Suppressor macrophage treated with lipopolysaccharide for 4 hours (primary cell): ENCODE measurements at regions not wholly inside any gene's neighbourhood (a gene's known extent, or its start where the extent isn't known, plus 50 kb on each side); places are given as distances from the start of the nearest gene placed in this dataset.
"Not testable (repeated sequence)": the region's sequence is repeated elsewhere in the genome, so short reads cannot be mapped to it uniquely, and the experiment has no call there.

Source experiments
- DNase-seq: peaks from one replicate; pipeline ENCODE4 v3.0.0-alpha.2; 2020

- no peak for DNase-seq
These were observed 88.2 kb downstream of the KLHL28 start for GRCh38 chr14:44873536-44873935.

DNA sequence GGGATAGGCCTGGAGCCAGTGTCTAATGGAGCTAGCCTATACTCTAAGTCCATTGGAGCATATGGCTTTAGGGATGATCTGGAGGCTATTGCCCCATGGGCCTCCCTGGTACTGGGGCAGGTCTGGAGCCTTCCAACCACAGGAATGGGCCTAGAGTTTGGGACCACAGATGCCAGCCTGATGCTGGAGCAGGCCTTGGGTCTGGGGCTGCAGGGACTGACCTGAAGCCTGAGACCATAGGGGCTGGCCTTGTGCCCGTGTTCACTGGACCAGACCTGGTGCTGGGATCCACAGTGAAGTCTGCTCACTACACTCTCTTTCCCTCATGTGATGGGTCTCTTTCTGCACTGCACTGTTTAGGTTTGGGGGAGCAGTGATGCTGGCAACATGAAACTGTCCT lies 95.0 kb downstream of the KLHL28 start:
- DNase-seq, result no peak

GRCh38 chr14:44866322-44866721 lies 95.4 kb downstream of the KLHL28 start:
- no peak for DNase-seq

DNA sequence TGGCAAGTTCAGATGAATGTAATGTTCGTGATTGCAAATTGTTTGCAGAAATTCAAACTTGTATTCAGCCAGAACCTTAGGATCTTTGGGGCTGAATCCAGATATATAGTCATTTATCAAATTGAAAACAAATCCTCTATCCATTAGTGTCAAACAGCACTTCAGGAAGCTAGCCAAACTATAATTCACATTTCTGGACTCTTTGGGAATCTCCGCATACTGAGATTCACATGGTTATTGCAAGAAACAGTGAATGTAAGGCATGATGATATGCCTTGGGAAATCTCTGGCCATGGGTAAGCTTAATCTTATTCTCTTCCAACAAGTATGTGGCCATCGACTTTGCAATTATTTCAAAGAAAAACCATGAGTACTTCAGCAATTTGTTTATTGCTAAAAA lies 98.5 kb downstream of the KLHL28 start:
- DNase-seq, result no peak

DNA sequence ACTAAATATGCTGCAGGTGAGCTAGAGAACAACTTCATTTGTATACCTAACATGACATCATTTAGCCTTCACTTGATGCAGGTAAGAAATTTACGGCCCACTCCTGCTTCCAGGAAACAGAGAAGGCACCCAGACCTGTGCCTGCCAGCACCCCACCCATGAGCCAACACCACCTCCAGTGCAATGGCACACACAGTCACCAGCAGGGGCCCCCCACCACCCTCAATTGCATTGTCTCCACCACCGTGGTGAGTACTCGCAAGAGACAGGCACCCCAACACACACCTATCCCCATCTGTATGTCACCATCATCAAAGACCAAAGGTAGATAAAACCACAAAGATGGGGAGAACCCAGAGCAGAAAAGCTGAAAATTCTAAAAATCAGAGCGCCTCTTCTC lies 107.6 kb downstream of the KLHL28 start:
- no peak for DNase-seq

DNA sequence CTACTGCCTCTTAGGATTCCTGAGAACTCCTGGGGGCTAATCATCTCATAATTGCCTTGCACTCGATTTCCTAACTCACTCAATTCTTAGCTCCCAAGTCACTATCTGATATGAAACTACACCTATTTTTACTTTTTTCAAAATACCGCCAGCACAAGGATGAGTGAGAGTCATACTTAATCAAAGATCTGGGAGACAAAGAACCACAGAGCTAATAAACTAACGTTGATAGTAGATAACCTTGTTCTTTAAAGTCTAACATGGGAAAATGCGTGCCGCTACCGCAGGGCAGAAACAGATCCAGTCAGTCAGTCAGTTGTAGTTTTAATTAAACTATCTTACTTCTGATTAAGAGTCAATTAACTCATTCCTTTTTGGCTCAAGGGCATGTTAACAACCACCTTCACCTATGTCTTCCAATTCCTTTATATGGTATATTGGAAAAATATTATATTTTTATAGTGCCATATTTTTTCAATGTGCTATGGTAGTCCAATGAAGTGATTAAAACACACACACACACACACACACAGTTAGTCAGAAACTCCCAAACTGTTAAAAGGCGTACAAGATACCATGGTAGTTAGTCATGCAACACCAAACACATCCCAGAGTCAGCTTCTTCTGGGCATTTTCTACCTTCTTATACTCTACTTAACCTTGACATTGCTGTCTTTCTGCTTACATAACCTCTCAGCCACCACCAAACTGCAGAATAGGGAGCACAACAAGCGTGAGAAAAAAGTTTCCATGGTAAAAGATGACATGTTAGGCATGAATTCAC lies 114.0 kb downstream of the KLHL28 start:
- DNase-seq, result no peak

- peak; percentile 45 for DNase-seq
These were observed 115.4 kb downstream of the KLHL28 start for GRCh38 chr14:44846232-44846824.

- DNase-seq, result not testable (repeated sequence)
These were observed 125.8 kb downstream of the KLHL28 start for GRCh38 chr14:44835928-44836327.

- peak; percentile 3 for DNase-seq
These were observed 128.2 kb downstream of the KLHL28 start for GRCh38 chr14:44833376-44834060.

- DNase-seq, result no peak
These were observed 131.4 kb downstream of the KLHL28 start for GRCh38 chr14:44830371-44830770.

DNA sequence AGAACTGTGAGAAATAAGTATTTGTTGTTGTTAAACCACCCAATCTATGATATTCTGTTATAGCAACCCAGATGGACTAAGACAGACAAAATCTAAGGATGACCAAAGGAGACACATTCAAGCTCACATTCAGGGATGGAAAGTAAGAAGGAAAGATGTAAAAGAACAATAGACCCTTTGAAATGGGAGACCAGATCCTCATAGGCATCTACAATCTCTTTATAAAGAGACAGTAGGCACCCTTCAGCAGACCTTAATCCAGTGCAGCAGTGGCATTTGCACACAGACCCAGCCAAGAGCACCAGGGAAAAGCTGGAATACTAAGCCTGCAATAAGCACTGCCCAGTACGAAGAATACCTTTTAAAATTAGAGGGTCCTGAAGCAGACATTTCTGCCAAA lies 132.7 kb downstream of the KLHL28 start:
- DNase-seq, result no peak

- DNase-seq, result no peak
These were observed 133.7 kb downstream of the KLHL28 start for GRCh38 chr14:44828023-44828422.

GRCh38 chr14:44820230-44820964 lies 141.3 kb downstream of the KLHL28 start:
- no peak for DNase-seq

DNA sequence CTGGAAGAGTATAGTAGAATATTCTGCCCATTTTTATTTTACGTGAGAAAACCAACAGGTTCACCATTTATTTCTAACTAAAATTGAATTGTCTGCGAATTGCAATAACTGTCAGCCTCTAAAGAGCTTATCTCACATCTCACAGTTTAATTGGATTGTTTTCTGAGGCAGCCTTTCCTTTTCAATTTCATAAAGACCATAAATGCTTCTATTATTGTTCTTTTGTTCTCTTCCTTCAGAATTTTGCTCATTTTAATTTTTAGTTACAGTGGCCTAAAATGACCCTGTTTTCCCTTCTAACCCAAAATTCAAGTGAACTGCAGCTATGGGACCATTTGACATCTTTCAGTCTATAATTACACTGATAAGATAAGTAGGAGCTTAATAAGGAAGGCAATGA lies 147.6 kb downstream of the KLHL28 start:
- DNase-seq, result no peak

DNA sequence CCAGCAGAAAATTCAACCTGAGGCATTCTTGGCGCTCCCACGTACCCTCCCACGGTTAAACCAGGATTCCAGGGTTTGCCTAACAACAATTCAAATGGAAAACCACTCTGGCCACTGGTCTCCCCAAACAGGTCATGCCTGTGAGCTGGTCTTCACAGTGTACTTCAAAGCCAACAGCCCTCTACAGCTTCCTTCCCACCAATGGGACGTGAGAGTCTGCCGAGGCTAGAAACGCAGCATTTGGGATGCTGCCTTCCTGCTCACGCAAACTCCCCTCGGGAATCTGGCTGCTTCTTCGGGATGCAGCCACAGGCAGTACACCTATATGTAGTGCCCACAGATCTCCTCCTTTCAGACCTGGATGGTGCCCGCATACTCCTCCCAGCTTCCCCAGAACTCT lies 149.1 kb downstream of the KLHL28 start:
- DNase-seq, result no peak

DNA sequence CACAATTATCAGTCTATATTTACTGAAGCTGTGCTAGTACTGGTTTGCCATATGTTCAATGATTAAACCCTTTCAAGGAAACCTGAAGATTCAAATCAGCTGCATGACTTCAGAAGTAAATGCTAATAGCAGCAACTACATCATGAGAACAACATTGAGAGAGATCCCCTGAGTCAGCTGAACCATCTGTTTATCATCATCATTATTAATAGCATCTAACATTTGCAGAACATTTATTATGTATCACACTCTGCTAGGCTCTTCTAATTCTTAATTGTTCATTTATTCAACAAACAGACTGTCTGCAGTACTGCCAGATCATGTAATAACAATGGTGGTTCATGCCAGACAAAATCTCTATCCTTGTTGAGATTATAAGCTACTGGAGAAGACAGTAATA lies 157.4 kb downstream of the KLHL28 start:
- no peak for DNase-seq

DNA sequence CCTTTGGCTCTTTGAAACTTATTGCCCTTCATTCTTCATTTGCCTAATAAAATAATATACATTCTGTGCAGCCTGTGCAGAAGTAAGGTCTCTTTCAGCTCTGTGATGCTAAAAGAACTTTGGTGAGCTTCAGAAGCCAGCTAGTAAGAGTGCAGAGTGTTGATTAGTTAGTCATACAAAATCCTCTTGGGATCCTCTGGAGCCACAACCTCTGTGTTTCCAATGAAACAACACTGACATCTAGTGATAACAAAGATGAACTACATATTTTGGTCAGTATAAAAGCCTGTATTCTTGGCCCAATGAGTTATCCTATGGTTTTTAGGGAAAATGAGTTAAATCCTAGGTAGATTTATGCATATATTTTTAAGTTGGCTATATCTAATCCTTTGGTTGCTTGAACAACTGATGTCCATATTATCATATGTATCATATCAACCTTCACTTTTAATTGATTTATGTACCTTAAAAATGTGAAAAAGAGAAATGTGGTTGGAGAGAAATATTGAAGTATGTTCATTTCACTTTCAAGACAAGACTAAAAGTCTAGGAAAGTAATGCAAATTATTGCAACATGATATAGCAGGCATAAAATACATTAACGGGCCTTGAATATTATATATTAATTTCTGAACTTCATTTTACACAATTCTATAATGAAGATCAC lies 158.4 kb downstream of the KLHL28 start:
- peak; percentile 52 for DNase-seq

DNA sequence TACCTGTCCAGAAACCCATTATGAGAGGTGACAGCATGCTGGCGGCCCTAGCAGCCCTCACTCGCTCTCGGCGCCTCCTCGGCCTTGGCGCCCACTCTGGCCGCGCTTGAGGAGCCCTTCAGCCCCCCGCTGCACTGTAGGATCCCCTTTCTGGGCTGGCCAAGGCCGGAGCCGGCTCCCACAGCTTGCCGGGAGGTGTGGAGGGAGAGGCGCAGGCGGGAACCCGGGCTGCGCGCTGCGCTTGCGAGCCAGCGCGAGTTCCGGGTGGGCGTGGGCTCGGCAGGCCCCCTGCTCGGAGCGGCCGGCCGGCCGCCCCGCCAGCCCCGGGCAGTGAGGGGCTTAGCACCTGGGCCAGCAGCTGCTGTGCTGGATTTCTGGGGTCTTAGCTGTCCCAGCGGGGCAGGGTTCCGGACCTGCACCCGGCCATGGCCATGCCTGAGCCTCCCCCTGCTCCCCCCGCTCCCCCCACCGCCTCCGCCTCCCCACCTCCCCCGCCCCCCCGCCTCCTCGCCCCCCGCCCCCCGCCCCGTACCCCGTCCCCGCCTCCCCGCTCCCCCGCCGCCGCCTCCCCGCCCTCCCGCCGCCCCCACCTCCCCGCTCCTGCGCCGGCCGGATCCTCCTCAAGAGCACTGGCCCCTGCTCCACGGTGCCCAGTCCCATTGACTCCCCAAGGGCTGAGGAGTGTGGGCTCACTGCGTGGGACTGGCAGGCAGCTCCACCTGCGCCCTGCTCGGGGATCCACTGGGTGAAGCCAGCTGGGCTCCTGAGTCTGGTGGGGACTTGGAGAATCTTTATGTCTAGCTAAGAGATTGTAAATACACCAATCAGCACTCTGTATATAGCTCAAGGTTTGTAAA lies 163.1 kb downstream of the KLHL28 start:
- DNase-seq, result no peak

DNA sequence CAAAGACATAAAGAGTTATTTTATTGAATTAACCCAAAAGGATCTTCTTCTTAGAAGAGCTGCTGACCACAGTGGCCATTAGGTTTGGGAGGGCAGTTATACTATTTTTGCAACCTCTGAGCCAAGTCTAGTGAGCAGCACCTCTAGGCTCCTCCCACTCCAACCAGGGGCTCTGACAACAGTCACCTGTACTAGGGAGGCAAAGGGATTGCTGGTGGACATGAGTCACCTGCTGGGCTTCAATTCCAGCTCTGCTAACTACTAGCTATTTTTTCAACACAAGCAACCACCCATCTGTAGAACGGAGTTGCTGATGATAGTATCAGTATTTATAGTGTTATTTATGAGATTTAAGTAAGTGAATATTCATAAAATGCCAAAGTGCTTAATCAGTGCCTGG lies 166.0 kb downstream of the KLHL28 start:
- DNase-seq, result no peak

DNA sequence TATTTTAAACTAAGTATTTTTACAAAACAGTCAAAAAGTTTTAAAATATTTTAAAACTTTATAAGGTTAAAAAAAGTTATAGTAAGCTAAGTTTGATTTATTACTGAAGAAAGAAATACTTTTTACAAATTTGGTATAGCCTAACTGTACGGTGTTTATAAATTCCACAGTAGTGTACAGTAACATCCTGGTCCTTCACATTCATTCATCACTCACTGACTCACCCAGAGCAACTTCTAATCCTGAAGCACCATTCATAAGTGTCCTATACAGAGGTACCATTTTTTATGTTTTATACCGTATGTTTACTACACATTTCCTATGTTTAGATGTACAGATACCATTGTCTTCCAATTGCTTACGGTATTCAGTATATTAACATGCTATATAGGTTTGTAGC lies 170.0 kb downstream of the KLHL28 start:
- no peak for DNase-seq

DNA sequence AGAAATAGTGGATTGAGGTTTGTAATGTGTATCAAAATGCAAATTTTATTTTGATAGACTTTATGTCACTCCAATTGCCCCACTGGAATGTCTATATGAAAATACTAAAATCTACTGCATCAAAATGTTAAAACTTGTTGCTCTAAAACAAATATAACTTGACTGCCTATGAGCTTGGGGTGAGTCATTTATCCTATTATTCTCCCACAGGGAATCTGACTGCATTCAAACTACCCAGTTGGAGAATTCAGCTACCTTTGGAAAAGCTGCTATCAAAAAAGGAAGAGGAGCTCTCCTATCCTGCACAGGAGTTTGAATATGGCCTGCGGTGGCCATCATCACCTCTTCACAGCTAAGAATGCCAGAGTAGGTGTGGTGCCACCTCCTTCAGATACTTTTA lies 173.1 kb downstream of the KLHL28 start:
- no peak for DNase-seq

DNA sequence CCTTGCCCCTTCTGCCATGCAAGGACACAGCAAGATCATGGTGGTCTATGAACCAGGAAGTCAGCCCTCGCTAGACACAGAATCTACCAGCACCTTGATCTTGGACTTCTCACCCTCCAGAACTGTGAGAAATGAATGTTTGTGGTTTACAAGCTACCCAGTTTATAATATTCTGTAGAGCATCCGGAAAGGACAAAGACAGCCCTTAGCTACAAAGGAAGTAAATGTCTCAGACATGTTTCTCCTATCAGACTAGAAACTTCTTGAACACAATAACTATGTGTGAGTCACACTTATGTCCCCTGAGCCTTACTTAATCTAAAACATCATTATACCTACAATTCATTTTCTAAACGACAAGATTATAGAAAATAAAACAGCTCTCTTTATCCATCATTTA lies 176.7 kb downstream of the KLHL28 start:
- no peak for DNase-seq
